GM19035 (cell line): ENCODE measurements at regions not wholly inside any gene's neighbourhood (a gene's known extent, or its start where the extent isn't known, plus 50 kb on each side); places are given as distances from the start of the nearest gene placed in this dataset.
"Not testable (repeated sequence)": the region's sequence is repeated elsewhere in the genome, so short reads cannot be mapped to it uniquely, and the experiment has no call there.

Experiments
- ATAC-seq: cut with Tn5 transposase; IDR thresholded peaks from one replicate; pipeline ENCODE4 v1.9.1; 2021; ENCODE audit not compliant: unreplicated experiment

DNA sequence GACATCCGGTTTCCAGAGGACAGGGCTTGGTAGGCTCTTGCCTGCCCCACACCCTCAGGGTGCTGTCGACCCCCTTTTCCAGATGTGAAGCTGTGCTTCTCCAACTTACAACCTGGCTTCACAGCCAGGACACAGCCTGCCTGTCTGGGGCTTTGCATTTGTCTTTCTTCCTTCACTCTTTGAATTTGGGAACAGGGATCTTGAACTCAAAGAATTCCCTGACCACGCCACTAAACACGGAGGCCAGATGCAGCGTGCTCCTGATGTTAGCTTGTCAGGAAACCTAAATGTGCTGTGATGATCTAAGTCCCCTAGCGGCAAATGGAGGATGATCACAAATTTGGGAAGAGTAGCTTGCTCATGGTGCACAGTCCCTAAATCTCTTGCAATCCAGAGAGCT is 244.8 kb upstream of the RGMA start:
- ATAC-seq: no peak

GRCh38 chr15:93333126-93333525 is 244.1 kb upstream of the RGMA start:
- ATAC-seq: not testable (repeated sequence)

DNA sequence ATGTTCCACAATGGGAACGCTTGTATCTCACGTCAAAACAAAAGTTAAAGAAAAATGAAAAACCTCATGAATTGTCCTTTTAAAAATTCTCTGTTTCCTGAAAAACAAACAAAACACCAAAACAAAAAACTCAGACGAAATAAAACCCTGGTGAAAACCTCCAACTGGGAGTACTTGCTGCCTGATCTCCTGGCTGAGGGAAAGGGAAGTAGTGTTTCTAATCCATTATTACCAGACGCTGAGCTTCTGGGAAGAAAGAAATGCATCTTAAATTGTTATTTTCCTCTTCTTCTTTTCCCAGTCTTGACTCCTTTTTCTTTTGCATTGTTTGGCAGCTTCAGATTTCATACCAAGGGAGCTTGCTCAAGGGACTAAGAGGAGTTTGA is 243.2 kb upstream of the RGMA start:
- no peak for ATAC-seq

DNA sequence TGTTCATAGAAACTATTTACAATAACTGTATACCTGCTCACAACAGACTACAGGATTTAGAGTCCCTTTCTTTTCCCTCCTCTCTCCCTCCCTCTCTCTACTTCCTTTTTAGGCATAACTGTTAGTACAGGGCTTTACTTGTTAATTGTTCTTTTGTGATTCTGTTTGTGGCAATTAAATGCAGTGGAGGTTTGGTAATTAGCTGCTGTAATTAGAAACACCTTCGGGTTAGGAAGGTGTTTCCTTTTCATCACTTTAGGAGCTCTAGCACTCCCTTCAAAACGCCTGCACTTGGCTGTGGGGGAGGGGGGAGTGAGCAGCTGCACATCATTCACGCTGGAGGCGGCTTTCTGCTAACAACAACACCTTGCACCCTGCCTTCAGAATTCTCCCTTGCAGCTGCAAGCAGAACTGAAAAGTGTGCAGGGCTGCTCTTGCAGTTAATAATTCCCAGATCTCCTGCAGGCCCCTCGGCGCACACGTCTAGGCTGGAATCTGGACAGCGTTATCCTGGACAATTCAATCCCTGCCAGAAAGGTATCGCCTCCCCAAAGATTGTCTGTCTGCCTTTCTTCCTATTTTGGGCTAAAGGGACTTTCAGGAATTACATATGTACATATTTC is 242.6 kb upstream of the RGMA start:
- no peak for ATAC-seq

DNA sequence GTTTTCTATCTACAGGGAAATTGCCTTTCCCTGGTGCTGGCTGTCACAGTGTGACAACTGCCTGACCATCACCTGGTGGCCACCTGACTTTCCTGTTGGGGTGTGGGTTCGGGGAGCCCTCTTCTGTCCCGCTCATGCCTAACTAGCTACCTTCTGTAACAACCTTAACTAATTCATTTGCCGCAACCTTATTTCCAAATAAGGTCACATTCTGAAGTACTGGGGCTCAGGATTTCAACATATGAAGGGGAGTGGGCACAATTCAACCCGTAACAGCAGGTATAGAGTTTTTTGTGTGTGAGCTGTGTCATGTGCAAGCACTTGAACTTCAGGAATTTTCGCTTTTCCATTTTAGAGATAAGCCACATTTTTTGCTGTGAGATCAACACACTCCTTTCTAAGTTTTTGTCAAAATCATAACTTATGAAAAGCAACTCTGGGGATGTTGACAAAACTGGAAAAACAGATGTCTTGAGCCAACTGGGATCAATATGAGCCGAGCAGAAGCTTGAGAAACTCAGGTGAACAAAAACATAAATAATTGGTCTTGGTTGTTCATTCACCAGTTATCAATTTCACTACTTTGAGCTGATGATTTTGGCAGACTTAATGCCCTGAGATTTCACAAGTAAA is 242.0 kb upstream of the RGMA start:
- no peak for ATAC-seq

DNA sequence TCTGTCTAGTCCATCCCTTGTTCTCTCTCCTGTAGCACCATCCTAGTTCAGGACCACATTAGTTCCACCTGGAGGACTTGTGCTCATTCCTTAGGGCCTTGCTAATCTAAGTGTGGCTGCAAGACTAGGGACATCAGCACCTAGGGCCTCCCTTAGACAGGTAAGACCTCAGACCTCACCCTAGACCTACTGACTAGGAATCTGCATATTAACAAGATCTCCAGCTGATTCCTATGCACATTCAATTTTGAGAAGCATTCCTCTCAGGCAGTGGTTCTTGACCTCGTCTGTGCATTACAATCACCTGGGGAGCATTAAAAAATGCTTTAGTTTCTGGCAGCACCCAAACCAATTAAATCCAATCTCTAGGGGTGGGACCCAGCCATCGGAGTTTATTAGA is 238.4 kb upstream of the RGMA start:
- no peak for ATAC-seq

GRCh38 chr15:93324186-93324975 is 235.4 kb upstream of the RGMA start:
- ATAC-seq: no peak

- no peak for ATAC-seq
Observed at GRCh38 chr15:93321881-93322282, 232.9 kb upstream of the RGMA start.

DNA sequence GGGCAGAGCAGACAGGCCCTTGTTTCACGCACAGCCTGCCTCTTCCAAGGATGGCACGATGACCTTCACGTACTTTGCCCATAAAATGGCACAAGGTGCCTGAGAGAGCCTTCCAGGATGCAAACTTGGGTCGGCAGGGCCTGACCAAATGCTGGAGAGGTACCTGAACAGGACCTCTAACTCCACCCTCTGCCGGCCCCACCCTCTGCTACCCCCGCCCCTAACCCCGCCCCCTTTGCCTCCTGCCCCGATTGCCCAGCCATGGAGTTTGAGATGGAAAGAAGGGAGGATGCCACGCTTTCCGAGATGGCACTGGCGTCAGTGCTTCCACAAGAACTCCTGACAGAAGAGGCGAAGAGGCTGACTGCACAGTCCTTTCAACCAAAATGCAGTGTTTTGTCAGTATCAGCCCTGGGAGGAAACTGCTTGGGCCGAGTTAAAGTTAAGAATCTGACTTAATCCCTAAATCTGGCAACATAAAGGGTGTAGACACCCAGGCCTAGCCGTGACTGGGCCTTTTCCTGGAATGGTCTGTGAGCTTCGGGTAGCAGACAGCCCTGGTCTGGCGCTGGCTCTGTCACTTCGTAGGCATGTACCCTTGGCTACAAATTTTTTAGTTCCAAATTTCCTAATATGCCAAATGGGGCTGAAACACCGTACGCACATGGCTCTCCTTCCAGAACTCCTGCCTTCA is 230.3 kb upstream of the RGMA start:
- ATAC-seq: no peak

GRCh38 chr15:93317772-93318171 is 228.8 kb upstream of the RGMA start:
- no peak for ATAC-seq

DNA sequence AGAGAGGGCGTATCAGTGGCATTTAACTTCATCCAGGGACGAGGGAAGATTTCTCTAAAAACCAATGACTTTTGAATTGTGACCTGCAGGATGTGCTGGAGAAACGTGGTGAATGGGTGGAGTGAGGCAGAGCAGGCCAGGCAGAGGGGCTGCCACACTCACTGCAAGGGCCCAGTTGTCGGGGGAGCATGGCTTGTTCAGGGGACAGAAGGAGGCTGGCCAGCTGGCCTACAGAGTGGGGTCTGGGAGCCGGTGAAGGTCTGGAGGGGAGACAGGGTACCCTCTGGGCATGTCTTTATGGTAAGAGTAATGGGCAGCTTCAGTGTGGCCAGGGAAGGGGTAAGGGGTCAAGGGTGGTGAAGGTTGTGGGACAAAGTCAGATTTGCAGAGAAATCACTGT is 225.2 kb upstream of the RGMA start:
- no peak for ATAC-seq

- no peak for ATAC-seq
Observed at GRCh38 chr15:93312891-93313486, 224.0 kb upstream of the RGMA start.

GRCh38 chr15:93311620-93312019 is 222.6 kb upstream of the RGMA start:
- ATAC-seq: no peak

DNA sequence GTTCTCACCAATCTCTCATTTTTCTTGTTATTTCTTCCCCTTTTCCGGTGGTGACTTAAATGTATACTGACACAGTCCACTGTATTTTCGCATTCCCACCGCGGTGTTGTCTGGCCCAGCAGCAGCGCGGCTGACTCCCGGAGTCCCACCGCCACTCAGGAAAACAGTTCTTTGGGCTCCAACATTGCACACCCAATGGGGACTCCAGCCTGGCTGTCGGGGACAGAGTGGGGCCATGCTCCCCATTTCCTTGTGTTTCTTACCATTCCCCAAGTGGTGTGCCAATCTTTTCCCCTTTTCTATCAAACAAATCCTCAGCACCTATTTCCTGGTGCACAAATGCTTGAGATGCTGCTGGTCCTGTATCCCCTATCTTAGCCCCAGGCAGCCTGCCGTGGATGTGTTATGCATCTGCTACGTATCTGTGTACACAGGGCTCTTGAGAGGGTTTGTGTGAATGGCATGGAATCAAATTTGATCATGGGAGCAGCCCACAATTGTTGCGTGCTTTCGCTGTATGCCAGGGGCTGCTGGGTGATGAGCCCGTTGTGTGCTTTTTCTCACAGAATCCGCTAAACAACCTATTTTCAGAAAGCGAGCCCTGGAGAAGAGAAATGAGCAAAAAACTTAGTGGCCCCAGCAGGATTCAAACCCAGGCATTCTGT is 219.1 kb upstream of the RGMA start:
- ATAC-seq: no peak

DNA sequence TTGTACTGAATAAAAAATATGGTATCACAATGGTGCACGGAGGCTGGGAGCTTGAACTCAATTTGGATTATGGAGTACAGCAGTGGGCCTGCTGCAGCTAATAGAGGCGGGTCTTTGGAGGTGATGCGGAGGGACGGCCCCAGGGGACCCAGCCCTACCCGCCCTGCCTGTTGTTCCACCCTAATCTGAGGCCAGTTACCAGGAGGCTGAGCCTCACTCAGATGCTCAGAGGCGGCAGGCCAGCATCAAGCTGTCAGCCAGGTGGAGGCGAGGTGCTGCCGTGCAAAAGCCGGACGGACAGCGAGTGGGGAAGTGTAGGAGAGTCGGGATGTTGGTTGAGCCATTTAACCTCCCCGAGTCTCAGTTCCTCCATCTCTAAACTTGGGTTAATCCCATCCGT is 218.5 kb upstream of the RGMA start:
- ATAC-seq: no peak

- ATAC-seq: no peak
Observed at GRCh38 chr15:93305306-93305705, 216.3 kb upstream of the RGMA start.

GRCh38 chr15:93302080-93302765 is 213.2 kb upstream of the RGMA start:
- no peak for ATAC-seq

DNA sequence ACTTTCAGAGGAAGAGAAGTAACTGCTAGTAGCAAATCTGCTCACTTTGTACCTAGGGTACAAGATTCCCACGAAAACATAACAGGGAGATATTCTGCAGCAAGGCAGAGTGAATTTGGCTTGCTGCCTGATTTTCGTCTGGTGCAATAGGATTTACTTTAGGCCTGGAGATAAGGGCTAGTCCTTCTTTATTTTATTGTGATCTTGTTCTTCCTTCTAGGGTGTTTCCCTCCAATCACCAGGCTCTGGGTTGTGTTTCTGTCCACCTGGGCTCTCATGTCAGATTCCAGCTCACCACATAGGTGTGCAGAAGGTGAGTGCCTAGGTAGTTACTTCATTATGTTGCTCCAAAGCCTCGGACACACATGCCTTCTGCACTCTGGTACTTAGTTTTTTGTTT is 211.8 kb upstream of the RGMA start:
- no peak for ATAC-seq

DNA sequence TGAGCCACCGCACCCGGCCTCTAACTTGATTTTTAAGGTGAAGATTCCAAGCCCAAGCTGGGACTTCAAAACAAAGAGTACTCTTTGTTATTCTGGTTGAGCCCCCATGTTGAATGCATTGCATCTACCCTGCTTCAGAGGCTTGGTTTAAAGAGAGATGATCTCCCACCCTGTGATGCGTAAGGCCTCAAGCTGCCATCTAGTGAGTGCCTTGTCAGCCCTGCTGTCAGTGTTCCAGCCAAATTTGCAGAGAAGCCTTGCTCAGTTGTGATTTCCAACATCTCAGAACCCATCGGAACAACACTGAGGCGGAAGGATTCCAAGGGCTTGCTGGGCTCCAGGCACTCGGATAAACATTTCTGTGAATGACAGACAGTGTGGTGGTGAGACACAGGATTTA is 210.7 kb upstream of the RGMA start:
- no peak for ATAC-seq

DNA sequence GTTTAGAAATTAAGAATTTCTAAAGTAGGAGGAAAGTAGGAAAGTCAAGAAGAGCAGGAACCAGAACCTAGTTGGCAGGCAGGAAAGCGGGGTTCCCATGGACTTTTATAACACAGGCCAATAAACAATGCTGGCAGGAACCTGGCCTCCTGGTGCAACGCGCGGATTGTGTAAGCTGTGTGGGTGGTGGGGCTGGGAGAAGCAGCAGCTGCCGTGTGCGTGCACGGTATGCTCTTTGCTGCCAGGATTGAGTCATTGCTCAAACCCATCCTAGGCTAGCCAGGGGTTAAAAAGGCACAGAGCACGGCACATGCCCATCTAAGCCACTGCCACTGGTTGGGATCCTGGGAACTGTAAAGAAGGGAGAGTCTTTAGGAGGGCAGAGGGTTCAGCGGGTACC is 209.9 kb upstream of the RGMA start:
- ATAC-seq: no peak
